HG03175 (cell line): ENCODE measurements at regions not wholly inside any gene's neighbourhood (a gene's known extent, or its start where the extent isn't known, plus 50 kb on each side); places are given as distances from the start of the nearest gene placed in this dataset.
A peak's percentile ranks its signal among the peaks of the same experiment; 100 is the strongest.

Source experiments
- ATAC-seq: cut with Tn5 transposase; IDR thresholded peaks from one replicate; pipeline ENCODE4 v1.9.1; 2021; ENCODE audit warnings: mild to moderate bottlenecking, moderate library complexity; ENCODE audit not compliant: unreplicated experiment

- no peak for ATAC-seq
These were observed 922.6 kb upstream of the KCND2 start for GRCh38 chr7:119350334-119350733.

- no peak for ATAC-seq
These were observed 921.7 kb upstream of the KCND2 start for GRCh38 chr7:119351320-119351719.

GRCh38 chr7:119374436-119374835, 898.5 kb upstream of the KCND2 start:
- no peak for ATAC-seq

- no peak for ATAC-seq
These were observed 895.1 kb upstream of the KCND2 start for GRCh38 chr7:119377861-119378260.

- ATAC-seq = no peak
These were observed 890.2 kb upstream of the KCND2 start for GRCh38 chr7:119382726-119383125.

- ATAC-seq = no peak
These were observed 878.0 kb upstream of the KCND2 start for GRCh38 chr7:119395024-119395423.

GRCh38 chr7:119397156-119397555, 875.8 kb upstream of the KCND2 start:
- peak; percentile 82 for ATAC-seq

- ATAC-seq = no peak
These were observed 864.4 kb upstream of the KCND2 start for GRCh38 chr7:119408596-119408995.

- ATAC-seq = no peak
These were observed 859.6 kb upstream of the KCND2 start for GRCh38 chr7:119413314-119413805.

- ATAC-seq = no peak
These were observed 857.3 kb upstream of the KCND2 start for GRCh38 chr7:119415682-119416081.

GRCh38 chr7:119421657-119422056, 851.3 kb upstream of the KCND2 start:
- ATAC-seq = no peak

- ATAC-seq = peak; percentile 55
These were observed 836.1 kb upstream of the KCND2 start for GRCh38 chr7:119436882-119437281.

- ATAC-seq = no peak
These were observed 834.7 kb upstream of the KCND2 start for GRCh38 chr7:119438315-119438714.

- no peak for ATAC-seq
These were observed 833.8 kb upstream of the KCND2 start for GRCh38 chr7:119439192-119439591.

GRCh38 chr7:119452401-119452800, 820.6 kb upstream of the KCND2 start:
- ATAC-seq = no peak

- ATAC-seq = no peak
These were observed 807.1 kb upstream of the KCND2 start for GRCh38 chr7:119465798-119466305.

GRCh38 chr7:119472408-119473038, 800.5 kb upstream of the KCND2 start:
- no peak for ATAC-seq

- ATAC-seq = peak; percentile 89
These were observed 790.8 kb upstream of the KCND2 start for GRCh38 chr7:119482209-119482608.

GRCh38 chr7:119482671-119483070, 790.3 kb upstream of the KCND2 start:
- ATAC-seq = no peak

GRCh38 chr7:119483364-119483763, 789.6 kb upstream of the KCND2 start:
- no peak for ATAC-seq

GRCh38 chr7:119514326-119514725, 758.6 kb upstream of the KCND2 start:
- no peak for ATAC-seq

GRCh38 chr7:119515214-119515613, 757.8 kb upstream of the KCND2 start:
- no peak for ATAC-seq

GRCh38 chr7:119515962-119516361, 757.0 kb upstream of the KCND2 start:
- no peak for ATAC-seq
